ENCODE measurements at regions not wholly inside any gene's neighbourhood (a gene's known extent, or its start where the extent isn't known, plus 50 kb on each side); places are given as distances from the start of the nearest gene placed in this dataset.

- DNase-seq (ENCODE audit: low read depth), result no peak
Observed at GRCh38 chr5:158119961-158120723, 261.2 kb upstream of the CLINT1 start.

- DNase-seq (ENCODE audit: low read depth), result no peak
Observed at GRCh38 chr5:158117467-158118160, 258.7 kb upstream of the CLINT1 start.

GRCh38 chr5:158116965-158117364 is 258.0 kb upstream of the CLINT1 start:
- no peak for DNase-seq (ENCODE audit: low read depth)

GRCh38 chr5:158115468-158115867 is 256.5 kb upstream of the CLINT1 start:
- DNase-seq (ENCODE audit: low read depth), result no peak

GRCh38 chr5:158108177-158108576 is 249.2 kb upstream of the CLINT1 start:
- DNase-seq (ENCODE audit: low read depth), result no peak

GRCh38 chr5:158100373-158100888 is 241.5 kb upstream of the CLINT1 start:
- no peak for DNase-seq (ENCODE audit: low read depth)

GRCh38 chr5:158099571-158100105 is 240.7 kb upstream of the CLINT1 start:
- DNase-seq (ENCODE audit: low read depth), result no peak

- DNase-seq (ENCODE audit: low read depth), result no peak
Observed at GRCh38 chr5:158096835-158097234, 237.9 kb upstream of the CLINT1 start.

- DNase-seq (ENCODE audit: low read depth), result no peak
Observed at GRCh38 chr5:158086856-158087255, 227.9 kb upstream of the CLINT1 start.

- no peak for DNase-seq (ENCODE audit: low read depth)
Observed at GRCh38 chr5:158084292-158084691, 225.3 kb upstream of the CLINT1 start.

GRCh38 chr5:158082696-158083287 is 223.8 kb upstream of the CLINT1 start:
- DNase-seq (ENCODE audit: low read depth), result no peak

- no peak for DNase-seq (ENCODE audit: low read depth)
Observed at GRCh38 chr5:158080112-158080511, 221.2 kb upstream of the CLINT1 start.

- DNase-seq (ENCODE audit: low read depth), result no peak
Observed at GRCh38 chr5:158079097-158079496, 220.2 kb upstream of the CLINT1 start.

- peak; percentile 8 for DNase-seq (ENCODE audit: low read depth)
Observed at GRCh38 chr5:158074992-158075769, 216.2 kb upstream of the CLINT1 start.

- DNase-seq (ENCODE audit: low read depth), result no peak
Observed at GRCh38 chr5:158074597-158074991, 215.6 kb upstream of the CLINT1 start.

- DNase-seq (ENCODE audit: low read depth), result no peak
Observed at GRCh38 chr5:158070859-158071258, 211.9 kb upstream of the CLINT1 start.

GRCh38 chr5:158069838-158070237 is 210.9 kb upstream of the CLINT1 start:
- DNase-seq (ENCODE audit: low read depth), result no peak

- no peak for DNase-seq (ENCODE audit: low read depth)
Observed at GRCh38 chr5:158068964-158069363, 210.0 kb upstream of the CLINT1 start.

- DNase-seq (ENCODE audit: low read depth), result no peak
Observed at GRCh38 chr5:158066076-158066475, 207.1 kb upstream of the CLINT1 start.

- DNase-seq (ENCODE audit: low read depth), result no peak
Observed at GRCh38 chr5:158064334-158065123, 205.6 kb upstream of the CLINT1 start.

GRCh38 chr5:158063052-158063451 is 204.1 kb upstream of the CLINT1 start:
- no peak for DNase-seq (ENCODE audit: low read depth)

All from activated T-cell treated with anti-CD3 and anti-CD28 coated beads for 1 hour (primary cell).